Kasumi-1 (cell line): ENCODE measurements at regions not wholly inside any gene's neighbourhood (a gene's known extent, or its start where the extent isn't known, plus 50 kb on each side); places are given as distances from the start of the nearest gene placed in this dataset.
"Not testable (repeated sequence)": the region's sequence is repeated elsewhere in the genome, so short reads cannot be mapped to it uniquely, and the experiment has no call there.

Source experiments
- DNase-seq, 2 experiments: peaks; one replicate each; lab custom pipeline; 2025; lab: John Stamatoyannopoulos, UW

GRCh38 chrX:80929251-80929650 lies 119.6 kb upstream of the BRWD3 start:
- DNase-seq = no peak

GRCh38 chrX:80917919-80918318 lies 108.2 kb upstream of the BRWD3 start:
- peak in 1 of 2 experiments; percentile 0 for DNase-seq

- DNase-seq = not testable (repeated sequence)
These were observed 102.7 kb upstream of the BRWD3 start for GRCh38 chrX:80912351-80912750.

GRCh38 chrX:80879916-80880315 lies 70.2 kb upstream of the BRWD3 start:
- no peak for DNase-seq

GRCh38 chrX:80879143-80879542 lies 69.5 kb upstream of the BRWD3 start:
- no peak for DNase-seq

- peak; percentile 30 to 50 for DNase-seq
These were observed 67.2 kb upstream of the BRWD3 start for GRCh38 chrX:80876877-80877276.
